Stimulated activated CD8-positive, alpha-beta memory T cell treated with anti-CD3 and anti-CD28 coated beads, Interleukin-7, amount 100 ng/mL, for 24 hours (primary cell): ENCODE measurements at regions not wholly inside any gene's neighbourhood (a gene's known extent, or its start where the extent isn't known, plus 50 kb on each side); places are given as distances from the start of the nearest gene placed in this dataset.
"Not testable (repeated sequence)": the region's sequence is repeated elsewhere in the genome, so short reads cannot be mapped to it uniquely, and the experiment has no call there.

Experiments
- DNase-seq: peaks from one replicate; pipeline ENCODE4 v3.0.0-alpha.2; 2020; ENCODE audit warnings: low read depth

DNA sequence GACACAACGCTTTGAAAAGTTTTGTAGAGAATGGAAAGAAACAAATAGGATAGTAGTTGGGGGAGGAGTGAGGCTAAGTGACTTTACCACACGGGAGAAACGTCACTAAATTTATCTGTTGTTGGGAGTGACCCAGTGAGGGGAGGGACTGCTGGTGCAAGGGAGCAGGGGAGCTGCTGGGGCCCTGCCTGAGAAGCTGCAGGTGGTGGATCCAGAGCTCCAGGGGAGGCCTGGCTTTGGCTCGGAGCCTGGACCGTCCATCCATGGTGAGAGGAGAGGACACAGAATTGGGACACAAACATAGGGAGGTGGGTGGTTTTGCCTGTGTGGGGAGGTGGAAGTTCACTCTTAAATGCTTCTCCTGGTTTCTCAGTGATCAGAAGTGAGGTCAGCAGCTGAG is 107.6 kb downstream of the GOSR1 start:
- no peak for DNase-seq

DNA sequence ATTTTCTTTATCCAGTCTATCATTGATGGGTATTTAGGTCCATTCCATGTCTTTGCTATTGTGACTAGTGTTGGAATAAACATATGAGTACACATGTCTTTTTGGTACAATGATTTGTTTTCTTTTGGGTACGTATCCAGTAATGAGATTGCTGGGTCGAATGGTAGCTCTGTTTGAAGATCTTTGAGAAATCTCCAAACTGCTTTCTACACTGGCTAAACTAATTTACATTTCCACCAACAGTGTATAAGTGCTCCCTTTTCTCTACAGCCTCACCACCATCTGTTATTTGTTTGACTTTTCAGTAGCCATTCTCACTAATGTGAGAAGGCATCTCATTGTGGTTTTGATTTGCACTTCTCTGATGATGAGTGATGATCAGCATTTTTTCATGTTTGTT is 103.7 kb downstream of the GOSR1 start:
- DNase-seq, result no peak

DNA sequence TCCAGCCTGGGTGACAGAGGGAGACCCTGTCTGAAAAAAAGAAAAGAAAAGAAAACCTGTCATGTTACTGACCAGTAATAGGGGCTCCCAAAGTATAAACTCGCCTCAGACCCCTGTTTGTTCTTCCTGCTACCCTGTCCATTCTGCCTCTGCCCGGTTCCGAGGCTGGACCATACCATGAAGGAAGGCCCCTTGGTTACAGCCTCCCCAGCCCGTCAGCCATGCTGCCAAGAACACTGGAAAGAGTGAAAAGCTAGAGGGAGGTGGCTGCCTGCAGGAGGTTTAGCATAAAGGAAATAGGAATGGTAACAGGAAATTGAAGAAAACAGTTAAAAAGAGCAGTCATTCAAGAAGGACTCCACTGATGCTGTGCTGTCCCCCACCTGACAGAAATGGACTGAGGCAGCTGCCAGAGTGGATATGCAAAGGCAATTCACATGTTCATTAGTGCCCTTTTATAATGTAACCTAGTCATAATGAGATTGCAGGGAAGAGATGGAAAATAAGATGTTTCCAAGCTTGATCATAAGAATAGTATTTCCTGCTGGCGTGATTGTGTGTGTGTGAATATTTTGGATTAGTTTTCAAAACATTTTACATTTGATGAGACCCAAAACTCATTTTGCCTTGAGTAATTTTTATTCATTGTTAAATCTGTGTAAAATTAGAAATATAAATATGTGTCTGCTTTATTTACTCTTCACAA is 102.6 kb downstream of the GOSR1 start:
- DNase-seq, result no peak

DNA sequence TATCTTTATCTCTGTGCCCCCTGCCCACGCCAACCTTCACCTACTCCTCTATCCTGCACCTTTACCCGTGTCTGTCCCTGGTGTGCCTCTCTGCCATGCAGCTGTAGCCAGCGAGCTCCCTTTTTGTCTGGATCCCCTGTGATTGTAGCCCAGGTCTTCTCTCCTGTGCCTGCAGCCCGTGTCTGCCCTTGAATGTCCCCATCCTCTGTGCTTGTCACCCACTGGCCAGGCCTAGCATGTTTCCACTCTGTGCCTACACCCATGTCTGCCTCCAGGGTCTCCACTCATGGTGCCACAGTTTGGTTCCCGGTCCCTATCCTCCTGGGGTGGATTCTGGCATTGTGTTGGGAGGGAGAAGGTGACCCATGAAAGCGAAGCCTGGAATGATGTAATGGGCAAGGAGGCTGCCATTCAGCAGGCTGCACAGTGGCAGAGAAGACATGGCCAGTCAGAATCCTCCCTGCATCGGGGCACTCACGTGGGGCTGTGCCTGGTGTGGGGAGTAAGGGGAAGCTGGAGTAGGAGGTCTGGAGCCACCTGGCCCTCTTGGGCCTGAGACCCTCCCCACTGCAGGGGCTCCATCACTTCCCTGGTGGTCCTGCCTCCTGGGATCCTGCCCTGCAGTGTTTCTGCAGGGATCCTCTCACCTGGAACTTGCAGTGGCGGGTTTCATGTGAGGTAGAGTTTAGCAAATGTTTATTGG is 101.0 kb downstream of the GOSR1 start:
- DNase-seq, result not testable (repeated sequence)
